Ectodermal cell (in vitro differentiated cells): ENCODE measurements at regions not wholly inside any gene's neighbourhood (a gene's known extent, or its start where the extent isn't known, plus 50 kb on each side); places are given as distances from the start of the nearest gene placed in this dataset.
"Not testable (repeated sequence)": the region's sequence is repeated elsewhere in the genome, so short reads cannot be mapped to it uniquely, and the experiment has no call there.

Experiments
- H3K27ac ChIP-seq: 2 replicates; pipeline ENCODE4 v1.7.0; 2013; ENCODE audit warnings: mild to moderate bottlenecking, low read depth, low read length; ENCODE audit not compliant: insufficient read depth, poor library complexity, severe bottlenecking
- H3K27me3 ChIP-seq: 2 replicates; pipeline ENCODE4 v1.7.0; 2013; ENCODE audit warnings: mild to moderate bottlenecking, low read length; ENCODE audit not compliant: insufficient read depth, control insufficient read depth, poor library complexity, severe bottlenecking
- H3K36me3 ChIP-seq: one replicate; pipeline ENCODE4 v1.7.0; 2013; ENCODE audit warnings: low read length; ENCODE audit not compliant: control insufficient read depth, insufficient read depth
- H3K4me1 ChIP-seq: one replicate; pipeline ENCODE4 v1.7.0; 2013; ENCODE audit warnings: low read length; ENCODE audit not compliant: control insufficient read depth, insufficient read depth
- H3K4me3 ChIP-seq: 2 replicates; pipeline ENCODE4 v1.7.0; 2013; ENCODE audit warnings: low read depth, low read length, control low read depth; ENCODE audit not compliant: insufficient read depth
- H3K9me3 ChIP-seq: 2 replicates; pipeline ENCODE4 v1.7.0; 2013; ENCODE audit warnings: mild to moderate bottlenecking, low read length, moderate library complexity; ENCODE audit not compliant: control insufficient read depth
- WGBS, 2 experiments: methylation state at CpG; one replicate each; pipeline ENCODE4 v1.1.7; 2013; ENCODE audit warnings: missing lambda C conversion rate in 2 of 2; 5-methylcytosine and 5-hydroxymethylcytosine counted together

DNA sequence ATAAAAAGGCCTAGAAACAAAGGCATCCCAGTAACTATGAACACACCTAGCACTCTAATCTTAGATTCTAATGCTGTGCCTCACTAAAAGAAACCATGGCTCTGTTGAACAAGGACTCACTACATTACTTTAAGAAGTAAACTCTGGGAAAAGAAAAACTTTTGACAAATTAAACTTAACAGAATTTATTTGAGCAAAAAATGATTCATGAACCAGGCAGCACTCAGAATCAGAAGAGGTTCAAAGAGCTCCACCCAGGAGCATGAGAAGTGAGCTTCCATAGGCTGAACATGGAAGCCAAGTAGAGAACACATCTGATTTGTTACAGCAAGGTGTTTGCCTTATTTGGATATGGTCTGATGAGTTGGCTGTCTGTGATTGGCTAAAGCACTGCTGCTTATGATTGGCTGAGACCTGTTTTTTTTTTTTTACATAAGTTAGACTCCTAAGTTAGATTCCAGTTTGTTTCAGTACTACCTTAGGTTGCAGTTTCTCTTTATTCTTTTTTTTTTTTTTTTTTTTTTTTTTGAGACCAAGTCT is 343.6 kb upstream of the SASH1 start:
- no peak overlapping the region for H3K27ac ChIP-seq
- no peak overlapping the region for H3K4me3 ChIP-seq
- H3K36me3 ChIP-seq = no peaks in the 10 kb centered on the region
- H3K4me1 ChIP-seq = no peaks in the 10 kb centered on the region
- no peaks in the 10 kb centered on the region for H3K27me3 ChIP-seq
- no peaks in the 10 kb centered on the region for H3K9me3 ChIP-seq

GRCh38 chr6:148001844-148002642 is 340.6 kb upstream of the SASH1 start:
- no peaks in the 10 kb centered on the region for H3K9me3 ChIP-seq
- no peaks in the 10 kb centered on the region for H3K27me3 ChIP-seq
- no peaks in the 10 kb centered on the region for H3K36me3 ChIP-seq
- no peaks in the 10 kb centered on the region for H3K4me1 ChIP-seq
- H3K27ac ChIP-seq = no peak overlapping the region
- 96 to 98% methylated on average over 7 of the region's 7 CpGs for WGBS, 2 experiments
- no peak overlapping the region for H3K4me3 ChIP-seq

DNA sequence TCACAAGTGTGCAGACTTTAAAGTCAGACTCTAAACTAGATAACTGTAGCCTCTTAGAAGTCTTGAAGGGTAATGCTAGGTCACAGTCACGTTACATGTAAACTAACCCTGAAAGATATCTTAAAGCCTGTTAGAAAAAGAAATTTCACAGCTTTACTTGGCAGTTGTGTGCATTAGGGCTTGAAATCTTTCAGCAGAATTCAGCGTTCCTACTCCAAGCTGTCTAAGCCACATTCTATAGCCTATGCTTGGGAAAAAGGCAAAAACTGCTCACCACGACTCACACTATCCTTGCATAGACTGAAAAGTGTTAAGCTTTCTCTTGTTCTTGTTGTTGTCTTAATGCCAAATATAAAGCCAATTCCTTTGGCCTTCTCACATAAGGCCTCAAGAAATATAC is 338.0 kb upstream of the SASH1 start:
- 90 to 94% methylated on average over 3 of the region's 3 CpGs for WGBS, 2 experiments

GRCh38 chr6:148005806-148006205 is 336.8 kb upstream of the SASH1 start:
- Histone ChIP-seq H3K27me3 (no peaks in the 10 kb centered on the region), H3K36me3 (no peaks in the 10 kb centered on the region), H3K27ac (no peak overlapping the region), H3K4me3 (no peak overlapping the region), H3K9me3 (no peaks in the 10 kb centered on the region), H3K4me1 (no peaks in the 10 kb centered on the region)
- 87 to 91% methylated on average over 6 of the region's 6 CpGs for WGBS, 2 experiments

More for the DNA sequence above, 338.0 kb upstream of the SASH1 start:
- Histone ChIP-seq H3K9me3 (no peaks in the 10 kb centered on the region), H3K36me3 (no peaks in the 10 kb centered on the region), H3K4me3 (no peak overlapping the region), H3K27ac (no peak overlapping the region), H3K4me1 (no peaks in the 10 kb centered on the region), H3K27me3 (no peaks in the 10 kb centered on the region)

DNA sequence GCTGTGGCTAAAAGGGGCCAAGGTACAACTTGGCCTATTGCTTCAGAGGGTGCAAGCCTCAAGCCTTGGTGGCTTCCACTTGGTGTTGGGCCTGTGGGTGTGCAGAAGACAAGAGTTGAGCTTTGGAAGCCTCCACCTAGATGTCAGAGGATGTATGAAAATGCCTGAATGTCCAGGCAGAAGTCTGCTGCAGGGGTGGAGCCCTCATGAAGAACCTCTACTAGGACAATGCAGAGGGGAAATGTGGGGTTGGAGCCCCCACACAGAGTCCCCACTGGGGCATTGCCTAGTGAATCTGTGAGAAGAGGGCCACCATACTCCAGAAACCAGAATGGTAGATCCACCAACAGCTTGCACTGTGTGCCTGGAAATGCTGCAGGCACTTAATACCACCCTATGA is 332.1 kb upstream of the SASH1 start:
- H3K4me1 ChIP-seq, H3K27ac ChIP-seq, H3K36me3 ChIP-seq, H3K4me3 ChIP-seq, H3K9me3 ChIP-seq, H3K27me3 ChIP-seq: not testable (repeated sequence)

GRCh38 chr6:148016013-148016412 is 326.6 kb upstream of the SASH1 start:
- no peaks in the 10 kb centered on the region for H3K9me3 ChIP-seq
- no peaks in the 10 kb centered on the region for H3K27me3 ChIP-seq
- H3K4me1 ChIP-seq = no peaks in the 10 kb centered on the region
- no peak overlapping the region for H3K4me3 ChIP-seq
- no peaks in the 10 kb centered on the region for H3K36me3 ChIP-seq
- WGBS, 2 experiments = 82 to 86% methylated on average over 1 of the region's 1 CpG
- H3K27ac ChIP-seq = no peak overlapping the region

- WGBS, 2 experiments = 73 to 86% methylated on average over 1 of the region's 1 CpG
- Histone ChIP-seq H3K27me3 (no peaks in the 10 kb centered on the region), H3K36me3 (no peaks in the 10 kb centered on the region)
Measured at GRCh38 chr6:148021165-148021564, 321.5 kb upstream of the SASH1 start.

GRCh38 chr6:148021699-148022098 is 320.9 kb upstream of the SASH1 start:
- Histone ChIP-seq H3K36me3 (no peaks in the 10 kb centered on the region), H3K9me3 (no peaks in the 10 kb centered on the region), H3K4me1 (no peaks in the 10 kb centered on the region), H3K4me3 (no peak overlapping the region), H3K27me3 (no peaks in the 10 kb centered on the region), H3K27ac (no peak overlapping the region)
- WGBS, 2 experiments = 76 to 82% methylated on average over 5 of the region's 5 CpGs

More at GRCh38 chr6:148021165-148021564, 321.5 kb upstream of the SASH1 start:
- H3K27ac ChIP-seq = no peak overlapping the region
- no peaks in the 10 kb centered on the region for H3K4me1 ChIP-seq
- no peak overlapping the region for H3K4me3 ChIP-seq
- no peaks in the 10 kb centered on the region for H3K9me3 ChIP-seq

DNA sequence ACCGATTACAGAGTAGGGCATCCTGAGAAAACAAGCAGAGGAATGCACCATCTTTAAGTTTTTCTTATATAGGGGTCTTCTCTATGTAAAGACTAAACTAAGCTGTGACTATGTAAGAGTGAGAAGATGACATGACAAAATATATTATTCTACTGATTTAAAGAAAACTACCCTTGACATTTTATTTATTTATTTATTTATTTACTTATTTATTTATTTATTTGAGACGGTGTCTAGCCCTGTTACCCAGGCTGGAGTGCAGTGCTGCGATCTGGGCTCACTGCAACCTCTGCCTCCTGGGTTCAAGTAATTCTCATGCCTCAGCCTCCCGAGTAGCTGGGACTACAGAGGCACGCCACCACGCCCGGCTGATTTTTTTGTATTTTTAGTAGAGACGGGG is 320.4 kb upstream of the SASH1 start:
- H3K36me3 ChIP-seq, H3K27me3 ChIP-seq, H3K9me3 ChIP-seq, H3K27ac ChIP-seq, H3K4me3 ChIP-seq, H3K4me1 ChIP-seq: not testable (repeated sequence)
- 91 to 95% methylated on average over 8 of the region's 8 CpGs for WGBS, 2 experiments

DNA sequence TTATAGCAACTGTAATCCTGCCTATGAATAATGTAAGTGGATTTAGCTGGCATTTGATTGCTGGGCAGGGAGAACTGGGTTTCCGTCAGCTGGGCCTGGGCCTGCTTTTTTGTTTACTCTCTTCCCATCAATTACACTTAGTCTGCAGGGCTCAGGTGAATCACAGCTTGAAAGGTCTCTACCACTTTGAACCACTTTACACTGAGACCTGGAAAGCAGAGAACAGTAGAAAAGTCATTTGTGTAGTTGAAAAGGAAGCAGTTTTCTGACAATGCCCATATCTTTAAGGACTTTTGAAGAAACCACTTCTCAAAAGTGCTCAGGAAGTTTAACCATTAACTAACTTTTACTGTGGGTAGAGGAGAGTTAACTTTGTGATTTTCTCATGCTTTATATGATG is 315.4 kb upstream of the SASH1 start:
- Histone ChIP-seq H3K27me3 (no peaks in the 10 kb centered on the region), H3K36me3 (no peaks in the 10 kb centered on the region), H3K27ac (no peak overlapping the region), H3K4me3 (no peak overlapping the region), H3K4me1 (no peaks in the 10 kb centered on the region), H3K9me3 (no peaks in the 10 kb centered on the region)
- 82 to 100% methylated on average over 1 of the region's 1 CpG for WGBS, 2 experiments
